Neural progenitor cell (in vitro differentiated cells): ENCODE measurements at regions not wholly inside any gene's neighbourhood (a gene's known extent, or its start where the extent isn't known, plus 50 kb on each side); places are given as distances from the start of the nearest gene placed in this dataset.
"Not testable (repeated sequence)": the region's sequence is repeated elsewhere in the genome, so short reads cannot be mapped to it uniquely, and the experiment has no call there.

Experiments used
- EZH2 ChIP-seq: fragments of 200-600 bp; sonication (generic); IDR thresholded peaks from 2 replicates; pipeline ENCODE4 v1.6.1; 2017; ENCODE audit warnings: antibody characterized with exemption, mild to moderate bottlenecking, moderate library complexity
- TF ChIP-seq, protein P1 (sequence below): fragments of 200-600 bp; sonication (generic); IDR thresholded peaks from 2 replicates; pipeline ENCODE4 v1.5.1; 2017; ENCODE audit warnings: antibody characterized with exemption, mild to moderate bottlenecking

DNA sequence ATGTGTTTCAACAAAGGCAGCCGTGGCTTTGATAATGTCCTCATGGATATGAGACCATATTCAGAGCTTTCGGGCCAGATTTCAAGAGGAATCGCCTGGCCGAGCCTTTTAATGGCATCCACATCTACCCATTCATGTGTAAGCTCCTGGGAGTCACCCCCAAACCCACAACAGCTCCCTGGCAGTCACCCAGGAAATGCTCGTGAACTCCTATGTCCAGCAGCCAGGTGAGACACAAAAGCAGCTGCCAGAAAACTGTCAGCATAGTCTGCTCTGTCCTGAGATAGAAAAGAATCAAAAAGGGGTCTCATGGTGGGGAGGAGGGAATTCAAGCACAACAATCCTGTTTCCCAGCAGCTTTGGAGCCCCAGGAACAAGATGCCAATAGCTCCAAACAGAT lies 96.4 kb upstream of the DRD5 start:
- TF ChIP-seq, protein P1, sequence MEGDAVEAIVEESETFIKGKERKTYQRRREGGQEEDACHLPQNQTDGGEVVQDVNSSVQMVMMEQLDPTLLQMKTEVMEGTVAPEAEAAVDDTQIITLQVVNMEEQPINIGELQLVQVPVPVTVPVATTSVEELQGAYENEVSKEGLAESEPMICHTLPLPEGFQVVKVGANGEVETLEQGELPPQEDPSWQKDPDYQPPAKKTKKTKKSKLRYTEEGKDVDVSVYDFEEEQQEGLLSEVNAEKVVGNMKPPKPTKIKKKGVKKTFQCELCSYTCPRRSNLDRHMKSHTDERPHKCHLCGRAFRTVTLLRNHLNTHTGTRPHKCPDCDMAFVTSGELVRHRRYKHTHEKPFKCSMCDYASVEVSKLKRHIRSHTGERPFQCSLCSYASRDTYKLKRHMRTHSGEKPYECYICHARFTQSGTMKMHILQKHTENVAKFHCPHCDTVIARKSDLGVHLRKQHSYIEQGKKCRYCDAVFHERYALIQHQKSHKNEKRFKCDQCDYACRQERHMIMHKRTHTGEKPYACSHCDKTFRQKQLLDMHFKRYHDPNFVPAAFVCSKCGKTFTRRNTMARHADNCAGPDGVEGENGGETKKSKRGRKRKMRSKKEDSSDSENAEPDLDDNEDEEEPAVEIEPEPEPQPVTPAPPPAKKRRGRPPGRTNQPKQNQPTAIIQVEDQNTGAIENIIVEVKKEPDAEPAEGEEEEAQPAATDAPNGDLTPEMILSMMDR: not testable (repeated sequence)
- TF ChIP-seq EZH2: not testable (repeated sequence)
